ENCODE measurements at regions not wholly inside any gene's neighbourhood (a gene's known extent, or its start where the extent isn't known, plus 50 kb on each side); places are given as distances from the start of the nearest gene placed in this dataset.

DNA sequence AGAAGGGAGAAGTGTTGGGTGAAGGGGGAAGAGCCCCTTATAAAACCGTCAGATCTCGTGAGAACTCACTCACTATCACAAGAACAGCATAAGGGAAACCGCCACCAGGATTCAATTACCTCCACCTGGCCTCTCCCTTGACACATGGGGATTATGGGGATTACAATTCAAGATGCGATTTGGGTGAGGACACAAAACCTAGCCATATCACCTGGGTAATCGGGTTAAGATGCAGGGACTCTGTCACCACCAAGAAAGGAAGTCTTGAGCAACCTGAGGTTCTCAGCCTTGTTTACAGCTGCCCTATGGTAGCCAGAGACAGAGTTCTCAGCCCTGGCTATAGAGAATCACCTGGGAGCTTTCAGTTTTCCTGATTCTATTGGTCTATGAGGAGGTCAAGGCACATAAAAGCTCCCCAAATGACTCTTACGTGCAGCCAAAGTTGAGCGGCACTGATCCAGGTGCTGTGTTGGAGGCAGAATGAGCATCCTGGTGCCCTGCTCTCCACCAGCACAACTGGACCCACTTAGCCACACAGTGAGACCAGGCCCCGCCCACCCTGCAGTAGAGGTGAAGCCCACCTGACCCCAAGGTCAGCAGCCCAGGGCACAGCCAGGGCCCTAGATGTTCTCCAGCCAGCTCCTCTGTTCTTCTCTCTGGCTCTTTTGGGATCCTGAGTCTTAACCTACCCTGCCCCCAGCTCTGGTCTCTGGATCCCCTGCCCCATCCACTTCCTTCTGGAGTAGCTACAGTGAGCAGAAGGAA is 138.5 kb upstream of the CDH5 start:
- no peak overlapping the region for H3K4me3 Mint-ChIP-seq
- ATAC-seq (no peak), DNase-seq (no peak)
- peaks cover 7% of the 10 kb centered on the region for H3K27me3 Mint-ChIP-seq (ENCODE audit: low read depth)
- H3K4me1 Mint-ChIP-seq (ENCODE audit: low read depth), result peaks cover 11% of the 10 kb centered on the region
- ChIA-PET CTCF (no interaction called here), POLR2A (no interaction called here)
- no peak overlapping the region for H3K27ac Mint-ChIP-seq
- no peaks in the 10 kb centered on the region for H3K36me3 Mint-ChIP-seq (ENCODE audit: low read depth)
- H3K9me3 Mint-ChIP-seq (ENCODE audit: insufficient read depth), result no peaks in the 10 kb centered on the region

- peaks cover 11% of the 10 kb centered on the region for H3K4me1 Mint-ChIP-seq (ENCODE audit: low read depth)
- CTCF ChIA-PET, result no interaction called here
- H3K27ac Mint-ChIP-seq, result no peak overlapping the region
- DNase-seq (no peak), ATAC-seq (no peak)
- POLR2A ChIA-PET, result no interaction called here
- no peaks in the 10 kb centered on the region for H3K9me3 Mint-ChIP-seq (ENCODE audit: insufficient read depth)
- peaks cover 7% of the 10 kb centered on the region for H3K27me3 Mint-ChIP-seq (ENCODE audit: low read depth)
- no peaks in the 10 kb centered on the region for H3K36me3 Mint-ChIP-seq (ENCODE audit: low read depth)
- no peak overlapping the region for H3K4me3 Mint-ChIP-seq
Measured at GRCh38 chr16:66226762-66227161, 139.7 kb upstream of the CDH5 start.

GRCh38 chr16:66225696-66226095 is 140.8 kb upstream of the CDH5 start:
- Mint-ChIP-seq H3K27me3 (ENCODE audit: low read depth) (peaks cover 7% of the 10 kb centered on the region), H3K27ac (no peak overlapping the region), H3K4me3 (no peak overlapping the region), H3K36me3 (ENCODE audit: low read depth) (no peaks in the 10 kb centered on the region), H3K4me1 (ENCODE audit: low read depth) (peaks cover 11% of the 10 kb centered on the region), H3K9me3 (ENCODE audit: insufficient read depth) (no peaks in the 10 kb centered on the region)
- CTCF ChIA-PET, result no interaction called here
- DNase-seq (no peak), ATAC-seq (no peak)
- POLR2A ChIA-PET, result no interaction called here

DNA sequence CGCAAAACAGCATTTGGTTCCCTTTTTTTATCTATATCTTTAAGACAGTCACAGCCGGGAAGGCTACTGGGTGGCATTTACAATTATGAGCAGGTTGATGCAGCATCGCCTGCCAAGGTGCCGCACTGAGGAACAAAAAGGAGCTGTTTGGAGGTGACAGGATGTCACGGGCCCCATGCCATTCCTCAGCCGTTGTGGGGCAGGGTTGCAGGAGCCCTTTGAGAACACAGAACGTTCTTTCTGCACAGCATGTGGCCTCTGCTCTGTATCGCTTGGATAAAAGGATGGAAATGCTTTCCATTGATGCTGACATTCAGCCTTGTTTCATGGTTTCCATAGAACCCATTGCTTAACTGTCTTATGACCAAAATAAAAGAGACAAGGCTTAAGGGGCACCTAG is 141.9 kb upstream of the CDH5 start:
- peaks cover 9% of the 10 kb centered on the region for H3K27me3 Mint-ChIP-seq (ENCODE audit: low read depth)
- ChIA-PET CTCF (no interaction called here), POLR2A (no interaction called here)
- H3K36me3 Mint-ChIP-seq (ENCODE audit: low read depth), result no peaks in the 10 kb centered on the region
- no peak overlapping the region for H3K27ac Mint-ChIP-seq
- peaks cover 11% of the 10 kb centered on the region for H3K4me1 Mint-ChIP-seq (ENCODE audit: low read depth)
- H3K4me3 Mint-ChIP-seq, result no peak overlapping the region
- DNase-seq, result no peak
- ATAC-seq, result no peak
- H3K9me3 Mint-ChIP-seq (ENCODE audit: insufficient read depth), result no peaks in the 10 kb centered on the region

DNA sequence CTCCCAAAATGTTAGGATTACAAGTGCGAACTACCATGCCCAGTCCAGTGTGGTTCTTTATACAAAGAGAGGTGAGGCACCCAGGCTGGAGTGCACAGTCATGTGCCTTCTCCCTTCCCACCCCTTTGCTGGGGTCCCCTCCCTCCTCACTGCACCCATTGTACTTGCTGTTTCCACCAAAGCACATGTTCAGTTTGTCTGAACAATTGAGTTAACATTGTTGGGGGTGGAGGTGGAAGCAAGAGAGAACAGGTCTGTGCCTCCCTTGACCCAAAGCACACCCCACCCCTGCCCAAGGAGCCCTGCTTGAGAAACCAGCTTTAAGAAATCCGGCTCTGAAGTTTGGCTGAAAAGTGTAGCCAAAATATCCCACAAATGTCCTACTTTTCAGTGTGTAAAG is 142.3 kb upstream of the CDH5 start:
- Mint-ChIP-seq H3K36me3 (ENCODE audit: low read depth) (no peaks in the 10 kb centered on the region), H3K4me1 (ENCODE audit: low read depth) (peaks cover 9% of the 10 kb centered on the region), H3K4me3 (no peak overlapping the region), H3K27me3 (ENCODE audit: low read depth) (peaks cover 10% of the 10 kb centered on the region), H3K9me3 (ENCODE audit: insufficient read depth) (no peaks in the 10 kb centered on the region), H3K27ac (no peak overlapping the region)
- ATAC-seq (no peak), DNase-seq (no peak)
- CTCF ChIA-PET, result no interaction called here
- POLR2A ChIA-PET, result no interaction called here

DNA sequence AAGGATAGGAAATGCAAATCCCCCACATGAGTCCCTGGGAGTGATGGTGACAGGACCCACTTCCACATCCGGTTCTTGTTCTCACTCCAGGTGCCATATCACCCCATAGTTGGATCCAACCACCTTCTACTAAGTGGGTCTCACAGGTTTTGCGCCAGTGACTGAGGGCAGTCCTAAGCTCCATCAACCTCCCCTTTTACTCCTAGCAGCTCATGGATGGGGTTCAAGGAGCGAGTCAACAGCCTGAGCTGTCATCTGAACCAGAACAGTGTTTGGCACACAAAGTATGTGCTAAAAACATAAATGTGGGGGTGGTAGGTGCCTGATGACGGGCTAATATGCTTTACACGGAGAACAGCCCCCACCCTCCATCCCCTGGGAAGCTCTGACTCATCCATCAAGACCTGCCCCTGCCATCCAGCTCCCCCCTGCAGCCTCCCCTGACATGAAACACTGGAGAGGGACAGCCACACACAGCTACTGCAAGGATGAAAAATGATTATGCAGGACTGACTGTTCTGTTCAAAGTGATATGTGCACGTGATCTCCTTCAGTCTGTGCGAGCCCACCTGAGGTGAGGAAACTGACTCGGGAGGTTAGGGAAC is 143.2 kb upstream of the CDH5 start:
- Mint-ChIP-seq H3K4me1 (ENCODE audit: low read depth) (peaks cover under 1% of the 10 kb centered on the region), H3K36me3 (ENCODE audit: low read depth) (no peaks in the 10 kb centered on the region), H3K27ac (no peak overlapping the region), H3K9me3 (ENCODE audit: insufficient read depth) (no peaks in the 10 kb centered on the region), H3K27me3 (ENCODE audit: low read depth) (peaks cover 10% of the 10 kb centered on the region), H3K4me3 (no peak overlapping the region)
- POLR2A ChIA-PET, result interaction anchor here (0.6 kb wide), 1 partner anchor 98 kb away, joined by 3 read pairs; no protein-coding TSS in a partner anchor
- no peak for ATAC-seq
- no peak for DNase-seq
- CTCF ChIA-PET, result no interaction called here

DNA sequence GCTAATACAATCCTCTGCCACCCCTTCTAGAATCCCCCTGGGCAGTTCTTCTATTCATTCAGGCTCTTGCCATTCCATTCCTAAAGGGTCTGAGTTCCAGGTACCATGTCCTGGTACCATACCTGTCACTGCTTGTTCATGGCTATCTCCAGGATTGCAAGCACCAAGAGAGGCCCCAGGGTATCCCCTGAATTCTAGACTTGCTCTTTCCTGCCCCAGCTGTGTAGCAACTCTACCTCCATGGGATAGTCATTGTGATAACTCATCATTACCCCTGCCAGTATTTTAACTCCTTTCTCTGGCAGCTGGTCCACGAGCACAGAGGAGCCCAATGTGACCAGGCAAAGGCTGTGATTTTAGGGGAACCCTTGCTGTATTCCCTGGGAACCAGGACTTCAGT is 143.7 kb upstream of the CDH5 start:
- peaks cover 10% of the 10 kb centered on the region for H3K27me3 Mint-ChIP-seq (ENCODE audit: low read depth)
- ATAC-seq (no peak), DNase-seq (no peak)
- H3K36me3 Mint-ChIP-seq (ENCODE audit: low read depth), result no peaks in the 10 kb centered on the region
- H3K4me1 Mint-ChIP-seq (ENCODE audit: low read depth), result no peaks in the 10 kb centered on the region
- CTCF ChIA-PET, result no interaction called here
- H3K27ac Mint-ChIP-seq, result no peak overlapping the region
- H3K9me3 Mint-ChIP-seq (ENCODE audit: insufficient read depth), result no peaks in the 10 kb centered on the region
- POLR2A ChIA-PET, result interaction anchor here (0.6 kb wide), 1 partner anchor 98 kb away, joined by 3 read pairs; no protein-coding TSS in a partner anchor
- no peak overlapping the region for H3K4me3 Mint-ChIP-seq

DNA sequence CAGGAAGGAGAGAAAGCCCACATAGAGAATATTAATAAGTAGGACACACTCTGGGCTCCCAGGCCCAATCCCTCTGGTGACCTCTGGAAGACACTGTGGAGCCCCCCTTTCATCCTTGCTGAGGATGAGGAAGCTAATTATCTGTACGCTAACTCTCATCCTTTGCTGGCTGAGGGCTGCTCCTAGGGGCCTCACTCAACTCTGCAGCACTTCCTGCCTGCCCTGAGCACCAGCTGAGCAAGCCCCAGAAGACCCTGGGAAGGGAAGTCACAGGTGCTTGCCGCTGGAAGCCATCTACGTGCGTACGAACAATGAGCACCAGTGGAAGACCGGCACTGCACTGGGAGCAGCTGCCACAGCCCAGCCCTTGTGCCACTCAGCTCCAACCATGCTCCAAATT is 145.8 kb upstream of the CDH5 start:
- no peak overlapping the region for H3K4me3 Mint-ChIP-seq
- DNase-seq (no peak), ATAC-seq (no peak)
- H3K27ac Mint-ChIP-seq, result no peak overlapping the region
- H3K9me3 Mint-ChIP-seq (ENCODE audit: insufficient read depth), result no peaks in the 10 kb centered on the region
- peaks cover 10% of the 10 kb centered on the region for H3K27me3 Mint-ChIP-seq (ENCODE audit: low read depth)
- H3K36me3 Mint-ChIP-seq (ENCODE audit: low read depth), result no peaks in the 10 kb centered on the region
- no peaks in the 10 kb centered on the region for H3K4me1 Mint-ChIP-seq (ENCODE audit: low read depth)
- POLR2A ChIA-PET, result no interaction called here
- CTCF ChIA-PET, result no interaction called here

GRCh38 chr16:66219491-66219890 is 147.0 kb upstream of the CDH5 start:
- Mint-ChIP-seq H3K36me3 (ENCODE audit: low read depth) (no peaks in the 10 kb centered on the region), H3K4me1 (ENCODE audit: low read depth) (no peaks in the 10 kb centered on the region), H3K4me3 (no peak overlapping the region), H3K27ac (no peak overlapping the region), H3K27me3 (ENCODE audit: low read depth) (peaks cover 10% of the 10 kb centered on the region), H3K9me3 (ENCODE audit: insufficient read depth) (no peaks in the 10 kb centered on the region)
- POLR2A ChIA-PET, result no interaction called here
- CTCF ChIA-PET, result no interaction called here
- no peak for ATAC-seq
- DNase-seq, result no peak

DNA sequence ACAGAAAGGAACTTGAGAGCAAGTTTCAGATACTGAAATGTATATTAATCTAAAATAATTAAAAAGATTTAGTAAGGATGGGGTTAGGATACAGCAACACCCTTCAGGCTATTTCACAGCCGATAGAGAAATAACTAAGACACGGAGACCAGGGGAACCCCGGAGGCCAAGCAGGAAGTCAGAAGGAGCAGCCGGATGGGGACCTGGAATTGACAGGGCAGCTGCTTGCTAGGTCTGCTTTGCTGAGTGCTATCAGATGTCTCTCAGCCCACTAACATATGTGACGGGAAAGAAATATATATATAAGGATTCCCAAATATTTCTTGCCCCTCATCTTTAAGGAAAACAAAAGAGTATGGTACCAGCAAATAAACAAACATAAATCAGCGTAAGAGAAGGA is 154.1 kb upstream of the CDH5 start:
- ChIA-PET POLR2A (no interaction called here), CTCF (no interaction called here)
- no peaks in the 10 kb centered on the region for H3K36me3 Mint-ChIP-seq (ENCODE audit: low read depth)

GRCh38 chr16:66211651-66212050 is 154.8 kb upstream of the CDH5 start:
- peaks cover 6% of the 10 kb centered on the region for H3K27me3 Mint-ChIP-seq (ENCODE audit: low read depth)
- H3K4me1 Mint-ChIP-seq (ENCODE audit: low read depth), result no peaks in the 10 kb centered on the region
- no peak for ATAC-seq
- CTCF ChIA-PET, result no interaction called here
- H3K4me3 Mint-ChIP-seq, result no peak overlapping the region
- POLR2A ChIA-PET, result no interaction called here
- H3K36me3 Mint-ChIP-seq (ENCODE audit: low read depth), result no peaks in the 10 kb centered on the region
- DNase-seq, result no peak
- H3K27ac Mint-ChIP-seq, result no peak overlapping the region
- H3K9me3 Mint-ChIP-seq (ENCODE audit: insufficient read depth), result no peaks in the 10 kb centered on the region

More for the DNA sequence above, 154.1 kb upstream of the CDH5 start:
- DNase-seq (no peak), ATAC-seq (no peak)
- Mint-ChIP-seq H3K9me3 (ENCODE audit: insufficient read depth) (no peaks in the 10 kb centered on the region), H3K4me1 (ENCODE audit: low read depth) (no peaks in the 10 kb centered on the region), H3K27ac (no peak overlapping the region), H3K4me3 (no peak overlapping the region), H3K27me3 (ENCODE audit: low read depth) (peaks cover 6% of the 10 kb centered on the region)

GRCh38 chr16:66207883-66208265 is 158.6 kb upstream of the CDH5 start:
- DNase-seq (no peak), ATAC-seq (no peak)
- H3K4me1 Mint-ChIP-seq (ENCODE audit: low read depth), result no peaks in the 10 kb centered on the region
- H3K9me3 Mint-ChIP-seq (ENCODE audit: insufficient read depth), result no peaks in the 10 kb centered on the region
- no peak overlapping the region for H3K4me3 Mint-ChIP-seq
- H3K27ac Mint-ChIP-seq, result no peak overlapping the region
- CTCF ChIA-PET, result no interaction called here
- H3K36me3 Mint-ChIP-seq (ENCODE audit: low read depth), result no peaks in the 10 kb centered on the region
- H3K27me3 Mint-ChIP-seq (ENCODE audit: low read depth), result peaks cover 4% of the 10 kb centered on the region
- POLR2A ChIA-PET, result no interaction called here

Measured in activated CD8-positive, alpha-beta T cell treated with anti-CD3 and anti-CD28 coated beads, Interleukin-2, amount 10 ng/mL, durations not matched to agents 7 days and 5 days (primary cell).